ENCODE measurements at regions not wholly inside any gene's neighbourhood (a gene's known extent, or its start where the extent isn't known, plus 50 kb on each side); places are given as distances from the start of the nearest gene placed in this dataset.
A peak's percentile ranks its signal among the peaks of the same experiment; 100 is the strongest.

- no peak for DNase-seq
Observed at GRCh38 chr3:72559385-72559784, 288.9 kb downstream of the SHQ1 start.

- DNase-seq, result no peak
Observed at GRCh38 chr3:72558001-72558400, 290.2 kb downstream of the SHQ1 start.

GRCh38 chr3:72555714-72556113 lies 292.5 kb downstream of the SHQ1 start:
- no peak for DNase-seq

GRCh38 chr3:72554689-72555088 lies 293.6 kb downstream of the SHQ1 start:
- no peak for DNase-seq

- no peak for DNase-seq
Observed at GRCh38 chr3:72553298-72553697, 294.9 kb downstream of the SHQ1 start.

GRCh38 chr3:72550582-72551262 lies 297.5 kb downstream of the SHQ1 start:
- no peak for DNase-seq

GRCh38 chr3:72549761-72550581 lies 298.3 kb downstream of the SHQ1 start:
- DNase-seq, result no peak

GRCh38 chr3:72548981-72549380 lies 299.3 kb downstream of the SHQ1 start:
- peak; percentile 16 for DNase-seq

- DNase-seq, result no peak
Observed at GRCh38 chr3:72548461-72548860, 299.8 kb downstream of the SHQ1 start.

- no peak for DNase-seq
Observed at GRCh38 chr3:72547183-72547582, 301.1 kb downstream of the SHQ1 start.

GRCh38 chr3:72544239-72544638 lies 304.0 kb downstream of the SHQ1 start:
- DNase-seq, result no peak

- DNase-seq, result no peak
Observed at GRCh38 chr3:72543246-72543645, 305.0 kb downstream of the SHQ1 start.

- DNase-seq, result no peak
Observed at GRCh38 chr3:72542781-72543180, 305.5 kb downstream of the SHQ1 start.

- no peak for DNase-seq
Observed at GRCh38 chr3:72539856-72540255, 308.4 kb downstream of the SHQ1 start.

- DNase-seq, result peak; percentile 0
Observed at GRCh38 chr3:72538070-72538745, 310.0 kb downstream of the SHQ1 start.

GRCh38 chr3:72537448-72537847 lies 310.8 kb downstream of the SHQ1 start:
- no peak for DNase-seq

- DNase-seq, result no peak
Observed at GRCh38 chr3:72536878-72537267, 311.4 kb downstream of the SHQ1 start.

- no peak for DNase-seq
Observed at GRCh38 chr3:72536206-72536877, 311.9 kb downstream of the SHQ1 start.

- DNase-seq, result no peak
Observed at GRCh38 chr3:72535772-72536171, 312.5 kb downstream of the SHQ1 start.

- no peak for DNase-seq
Observed at GRCh38 chr3:72533591-72534473, 314.4 kb downstream of the SHQ1 start.

- no peak for DNase-seq
Observed at GRCh38 chr3:72530426-72530825, 317.8 kb downstream of the SHQ1 start.

GRCh38 chr3:72529081-72529480 lies 319.2 kb downstream of the SHQ1 start:
- DNase-seq, result no peak

Data from NCI-H146 (cell line).